Muscle layer of duodenum (tissue), 2 donors: ENCODE measurements at regions not wholly inside any gene's neighbourhood (a gene's known extent, or its start where the extent isn't known, plus 50 kb on each side); places are given as distances from the start of the nearest gene placed in this dataset.

Experiments
- H3K27ac ChIP-seq: one replicate; pipeline ENCODE4 v1.7.0; 2013; ENCODE audit warnings: mild to moderate bottlenecking, low read length
- H3K27me3 ChIP-seq: one replicate; pipeline ENCODE4 v1.7.0; 2013; ENCODE audit warnings: low read depth, mild to moderate bottlenecking, control low read depth, low read length
- H3K36me3 ChIP-seq, 2 donors: one replicate each; pipeline ENCODE4 v1.7.0; 2013; ENCODE audit warnings: low read length in 2 of 2, control low read depth in 1 of 2, mild to moderate bottlenecking in 1 of 2; ENCODE audit not compliant: insufficient read depth in 2 of 2, control insufficient read depth in 1 of 2
- H3K4me1 ChIP-seq, 2 donors: one replicate each; pipeline ENCODE4 v1.7.0; 2013; ENCODE audit warnings: low read length in 2 of 2, mild to moderate bottlenecking in 2 of 2, control low read depth in 1 of 2, moderate library complexity in 1 of 2; ENCODE audit not compliant: insufficient read depth in 2 of 2, control insufficient read depth in 1 of 2
- H3K4me3 ChIP-seq, 2 donors: one replicate each; pipeline ENCODE4 v1.7.0; 2013; ENCODE audit warnings: low read length in 2 of 2, low read depth in 1 of 2, mild to moderate bottlenecking in 1 of 2
- H3K9me3 ChIP-seq, 2 donors: one replicate each; pipeline ENCODE4 v1.7.0; 2013; ENCODE audit warnings: low read length in 2 of 2, control low read depth in 1 of 2, mild to moderate bottlenecking in 1 of 2; ENCODE audit not compliant: control insufficient read depth in 1 of 2
- donor health status: healthy.

GRCh38 chr6:159098636-159099106 is 53.9 kb upstream of the TAGAP start:
- Histone ChIP-seq H3K27me3 (no peaks in the 10 kb centered on the region), H3K27ac (no peak overlapping the region), H3K4me1 (no peaks in the 10 kb centered on the region), H3K36me3 (no peaks in the 10 kb centered on the region), H3K4me3 (no peak overlapping the region), H3K9me3 (no peaks in the 10 kb centered on the region)

- Histone ChIP-seq H3K27me3 (no peaks in the 10 kb centered on the region), H3K9me3 (no peaks in the 10 kb centered on the region), H3K36me3 (no peaks in the 10 kb centered on the region), H3K27ac (no peak overlapping the region), H3K4me3 (no peak overlapping the region), H3K4me1 (no peaks in the 10 kb centered on the region)
Observed at GRCh38 chr6:159097256-159097655, 52.5 kb upstream of the TAGAP start.

- Histone ChIP-seq H3K9me3 (no peaks in the 10 kb centered on the region), H3K4me3 (no peak overlapping the region), H3K4me1 (no peaks in the 10 kb centered on the region), H3K27ac (no peak overlapping the region), H3K27me3 (no peaks in the 10 kb centered on the region), H3K36me3 (no peaks in the 10 kb centered on the region)
Observed at GRCh38 chr6:159095616-159096015, 50.8 kb upstream of the TAGAP start.

- no peaks in the 10 kb centered on the region for H3K36me3 ChIP-seq
- no peak overlapping the region for H3K4me3 ChIP-seq
- no peaks in the 10 kb centered on the region for H3K4me1 ChIP-seq
- no peak overlapping the region for H3K27ac ChIP-seq
- H3K27me3 ChIP-seq = no peaks in the 10 kb centered on the region
- H3K9me3 ChIP-seq = no peaks in the 10 kb centered on the region
Observed at GRCh38 chr6:159094444-159095252, 49.9 kb upstream of the TAGAP start.
